A549 (cell line): ENCODE measurements at regions not wholly inside any gene's neighbourhood (a gene's known extent, or its start where the extent isn't known, plus 50 kb on each side); places are given as distances from the start of the nearest gene placed in this dataset.

Source experiments
- ATAC-seq, 2 experiments: fragments of 200-7000 bp in 1 of 2; fragments of >200 bp in 1 of 2; cut with Nextera tagmentation in 1 of 2; cut with Tn5 transposase in 1 of 2; 3 replicates each; pipeline versions ENCODE4 v1.8.0 to v1.9.1; 2018 to 2020; ENCODE audit warnings: mild to moderate bottlenecking in 1 of 2, moderate library complexity in 1 of 2
- CTCF ChIA-PET: fragments of 300-600 bp; sonication (Branson Sonifier 250); formaldehyde crosslinking; extraction: SDS; loops from one replicate; lab custom pipeline; 2021; ENCODE audit warnings: antibody characterized with exemption, inconsistent platforms; lab: Yijun Ruan, JAX
- POLR2A ChIA-PET: fragments of 350-600 bp; formaldehyde crosslinking; extraction: SDS; loops from one replicate; lab custom pipeline; 2021; ENCODE audit warnings: antibody characterized with exemption, inconsistent platforms; lab: Yijun Ruan, JAX
- DNase-seq, 2 experiments: peaks; one replicate each; pipeline versions ENCODE4 v3.0.0 to v3.0.0-alpha.2; 2011 to 2016; ENCODE audit warnings: low read depth in 1 of 2, low spot score in 1 of 2
- FAIRE-seq: peaks from 2 replicates; lab custom pipeline; 2011; peaks lifted over from hg19 to GRCh38; lab: Jason Lieb, UNC
- H3K27ac ChIP-seq, 2 experiments: fragments of >200 bp; sonication (Bioruptor Twin); formaldehyde crosslinking; 3 replicates each; pipeline ENCODE4 v1.5.1; 2016 to 2017
- H3K4me1 ChIP-seq: fragments of >200 bp; sonication (Bioruptor Twin); formaldehyde crosslinking; 3 replicates; pipeline ENCODE4 v1.6.1; 2016
- H3K4me2 ChIP-seq: fragments of >200 bp; sonication (Bioruptor Twin); formaldehyde crosslinking; 3 replicates; pipeline ENCODE4 v1.6.1; 2016
- H3K4me3 ChIP-seq: fragments of >200 bp; sonication (Bioruptor Twin); formaldehyde crosslinking; 3 replicates; pipeline ENCODE4 v1.5.1; 2016
- H3K9me3 ChIP-seq: fragments of >200 bp; sonication (Bioruptor Twin); formaldehyde crosslinking; 3 replicates; pipeline ENCODE4 v1.6.1; 2016
- BHLHE40 ChIP-seq: IDR thresholded peaks from 2 replicates; pipeline ENCODE4 v1.6.1; 2012; ENCODE audit warnings: low read depth, low read length, inconsistent platforms
- CHD2 ChIP-seq: fragments of 150-350 bp; IDR thresholded peaks from 2 replicates; pipeline ENCODE4 v1.6.1; 2014; ENCODE audit warnings: low read length; ENCODE audit not compliant: partially characterized antibody
- EHF ChIP-seq: fragments of 250-450 bp; sonication (Bioruptor Pico); IDR thresholded peaks from 2 replicates; pipeline ENCODE4 v1.5.0; 2020; ENCODE audit warnings: mild to moderate bottlenecking
- EP300 ChIP-seq, 2 experiments: fragments of >200 bp; sonication (Bioruptor Twin); formaldehyde crosslinking; IDR thresholded peaks; 2 replicates in 1 of 2; 3 replicates in 1 of 2; pipeline ENCODE4 v1.6.1; 2016 to 2017
- FOSB ChIP-seq: fragments of 250-450 bp; sonication (Bioruptor Pico); IDR thresholded peaks from 2 replicates; pipeline ENCODE4 v1.5.0; 2020; ENCODE audit warnings: mild to moderate bottlenecking, moderate library complexity
- GATA3 ChIP-seq: IDR thresholded peaks from 2 replicates; pipeline ENCODE4 v1.6.1; 2012; ENCODE audit warnings: borderline replicate concordance
- HDAC2 ChIP-seq: fragments of 200-600 bp; sonication (generic); IDR thresholded peaks from 2 replicates; pipeline ENCODE4 v1.6.1; 2016
- HOXB5 ChIP-seq: fragments of 250-450 bp; sonication (Bioruptor Pico); IDR thresholded peaks from 2 replicates; pipeline ENCODE4 v1.5.0; 2020; ENCODE audit warnings: mild to moderate bottlenecking, moderate library complexity
- JUNB ChIP-seq: fragments of >200 bp; sonication (Bioruptor Twin); formaldehyde crosslinking; IDR thresholded peaks from 2 replicates; pipeline ENCODE4 v1.6.1; 2016
- KDM1A ChIP-seq: fragments of 200-600 bp; sonication (generic); IDR thresholded peaks from 2 replicates; pipeline ENCODE4 v1.6.1; 2016; ENCODE audit warnings: low read depth, mild to moderate bottlenecking
- NPAS2 ChIP-seq: fragments of 250-450 bp; sonication (Bioruptor Pico); IDR thresholded peaks from 2 replicates; pipeline ENCODE4 v1.8.0; 2022; ENCODE audit warnings: mild to moderate bottlenecking, moderate library complexity, borderline replicate concordance
- PHF8 ChIP-seq: fragments of 200-600 bp; sonication (generic); IDR thresholded peaks from 2 replicates; pipeline ENCODE4 v1.6.1; 2016; ENCODE audit warnings: low read depth, mild to moderate bottlenecking, antibody characterized with exemption, moderate library complexity, borderline replicate concordance
- POLR2AphosphoS2 ChIP-seq: conservative IDR thresholded peaks from 2 replicates; pipeline ENCODE4 v1.6.1; 2012; ENCODE audit warnings: low read length, improper control_type of control experiment, inconsistent platforms
- RCOR1 ChIP-seq: fragments of 150-350 bp; IDR thresholded peaks from 2 replicates; pipeline ENCODE4 v1.6.1; 2014; ENCODE audit warnings: antibody characterized with exemption, low read length, low read depth
- RFX5 ChIP-seq: fragments of 450-650 bp; IDR thresholded peaks from 2 replicates; pipeline ENCODE4 v1.7.1; 2014; ENCODE audit warnings: antibody characterized with exemption, mild to moderate bottlenecking, moderate library complexity
- SMC3 ChIP-seq: fragments of >200 bp; sonication (Bioruptor Twin); formaldehyde crosslinking; IDR thresholded peaks from 3 replicates; pipeline ENCODE4 v1.6.1; 2018; ENCODE audit warnings: inconsistent platforms
- SREBF2 ChIP-seq: fragments of 450-650 bp; IDR thresholded peaks from 2 replicates; pipeline ENCODE4 v1.6.1; 2014; ENCODE audit warnings: mild to moderate bottlenecking, moderate library complexity
- TFCP2L1 ChIP-seq: fragments of 250-450 bp; sonication (Bioruptor Pico); IDR thresholded peaks from 2 replicates; pipeline ENCODE4 v1.5.0; 2021; ENCODE audit warnings: mild to moderate bottlenecking
- ZC3H11A ChIP-seq: fragments of 450-650 bp; IDR thresholded peaks from 2 replicates; pipeline ENCODE4 v1.6.1; 2014; ENCODE audit warnings: antibody characterized with exemption, mild to moderate bottlenecking
- WGBS: methylation state at CpG from one replicate; pipeline ENCODE4 v1.1.6; 2017; ENCODE audit errors: missing lambda C conversion rate; 5-methylcytosine and 5-hydroxymethylcytosine counted together
- TF ChIP-seq, protein P1 (sequence below): fragments of 250-450 bp; sonication (Bioruptor Pico); IDR thresholded peaks from 2 replicates; pipeline ENCODE4 v1.5.0; 2021; ENCODE audit warnings: mild to moderate bottlenecking, moderate library complexity, borderline replicate concordance
- TF ChIP-seq, protein P2 (sequence below): fragments of 450-650 bp; IDR thresholded peaks from 2 replicates; pipeline ENCODE4 v1.6.1; 2014; ENCODE audit warnings: antibody characterized with exemption
- TF ChIP-seq, protein P3 (sequence below): IDR thresholded peaks from 2 replicates; pipeline ENCODE4 v1.6.1; 2012
- TF ChIP-seq, protein P4 (sequence below): IDR thresholded peaks from 2 replicates; pipeline ENCODE4 v1.6.1; 2012; ENCODE audit warnings: low read depth, borderline replicate concordance
- TF ChIP-seq, protein P5 (sequence below): IDR thresholded peaks from 2 replicates; pipeline ENCODE4 v1.6.1; 2012

DNA sequence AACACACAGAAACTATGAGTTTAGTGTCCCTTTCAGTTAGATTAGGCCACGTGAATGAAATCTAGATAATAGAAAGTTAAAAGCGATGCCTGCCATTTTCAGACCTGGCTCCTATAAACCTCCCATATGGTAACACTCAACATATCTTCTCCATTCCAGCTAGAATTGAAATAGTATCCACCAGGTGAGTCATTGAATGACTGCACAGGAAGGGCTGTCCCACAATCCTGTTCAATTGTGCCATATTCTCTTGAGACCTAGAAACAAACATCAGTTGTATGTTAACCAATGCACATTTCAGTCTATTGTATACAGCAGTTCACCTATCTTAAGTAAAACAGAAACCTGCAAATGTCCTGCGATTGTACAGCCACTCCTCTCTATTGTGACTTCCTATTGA, 659.3 kb upstream of the SLIT2 start:
- ChIA-PET POLR2A (no interaction called here), CTCF (no interaction called here)
- Histone ChIP-seq H3K4me2 (no peak overlapping the region), H3K4me3 (no peak overlapping the region), H3K27ac (no peak overlapping the region), H3K9me3 (no peaks in the 10 kb centered on the region), H3K4me1 (no peaks in the 10 kb centered on the region)
- WGBS: 13% methylated on average over 3 of the region's 3 CpGs
- no peak for DNase-seq
- TF ChIP-seq HOXB5: no peak
- TF ChIP-seq CHD2: no peak
- TF ChIP-seq KDM1A: no peak
- TF ChIP-seq ZC3H11A: no peak
- no peak for TF ChIP-seq SMC3
- TF ChIP-seq TFCP2L1 (CRISPR knock-in tag): no peak
- TF ChIP-seq HDAC2: no peak
- no peak for ATAC-seq
- FAIRE-seq: no peak

DNA sequence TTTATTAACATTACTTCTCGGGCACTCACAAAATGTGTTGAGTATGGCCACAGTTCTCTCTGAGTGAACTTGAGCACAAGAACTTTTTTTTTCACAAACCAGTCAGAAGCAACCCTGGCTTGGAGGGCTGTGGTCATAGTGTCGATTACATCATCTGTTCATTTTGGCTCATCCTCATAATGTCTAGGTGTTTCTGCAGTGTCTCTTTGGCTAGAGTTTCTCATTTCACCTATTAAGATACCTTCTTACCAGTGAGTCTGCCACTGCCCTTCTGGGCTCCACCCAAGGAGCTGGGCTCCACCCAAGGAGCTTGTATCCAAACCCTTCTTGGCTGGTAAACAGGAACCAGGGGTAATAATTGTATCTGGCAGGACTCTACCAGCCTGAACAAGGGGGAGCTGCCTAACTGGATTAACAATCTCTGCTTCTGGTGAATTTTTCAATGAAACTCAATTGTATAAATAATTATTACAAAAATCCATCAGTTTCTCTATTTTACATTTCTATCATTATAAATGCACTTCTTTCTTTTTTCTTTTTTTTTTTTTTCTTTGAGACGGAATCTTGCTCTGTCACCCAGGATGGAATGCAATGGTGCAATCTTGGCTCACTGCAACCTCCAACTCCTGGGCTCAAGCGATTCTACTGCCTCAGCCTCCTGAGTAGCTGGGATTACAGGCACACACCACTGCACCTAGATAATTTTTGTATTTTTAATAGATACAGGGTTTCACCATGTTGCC, 667.7 kb upstream of the SLIT2 start:
- TF ChIP-seq TFCP2L1 (CRISPR knock-in tag) (no peak), EHF (CRISPR knock-in tag) (no peak), KDM1A (no peak), FOSB (CRISPR knock-in tag) (no peak), BHLHE40 (no peak)
- TF ChIP-seq, protein P1, sequence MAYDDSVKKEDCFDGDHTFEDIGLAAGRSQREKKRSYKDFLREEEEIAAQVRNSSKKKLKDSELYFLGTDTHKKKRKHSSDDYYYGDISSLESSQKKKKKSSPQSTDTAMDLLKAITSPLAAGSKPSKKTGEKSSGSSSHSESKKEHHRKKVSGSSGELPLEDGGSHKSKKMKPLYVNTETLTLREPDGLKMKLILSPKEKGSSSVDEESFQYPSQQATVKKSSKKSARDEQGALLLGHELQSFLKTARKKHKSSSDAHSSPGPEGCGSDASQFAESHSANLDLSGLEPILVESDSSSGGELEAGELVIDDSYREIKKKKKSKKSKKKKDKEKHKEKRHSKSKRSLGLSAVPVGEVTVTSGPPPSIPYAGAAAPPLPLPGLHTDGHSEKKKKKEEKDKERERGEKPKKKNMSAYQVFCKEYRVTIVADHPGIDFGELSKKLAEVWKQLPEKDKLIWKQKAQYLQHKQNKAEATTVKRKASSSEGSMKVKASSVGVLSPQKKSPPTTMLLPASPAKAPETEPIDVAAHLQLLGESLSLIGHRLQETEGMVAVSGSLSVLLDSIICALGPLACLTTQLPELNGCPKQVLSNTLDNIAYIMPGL (CRISPR knock-in tag): no peak
- Histone ChIP-seq H3K4me2 (no peak overlapping the region), H3K4me1 (no peaks in the 10 kb centered on the region), H3K9me3 (no peaks in the 10 kb centered on the region), H3K27ac (no peak overlapping the region), H3K4me3 (no peak overlapping the region)
- WGBS: 10% methylated on average over 4 of the region's 4 CpGs
- ChIA-PET POLR2A (no interaction called here), CTCF (no interaction called here)
- ATAC-seq (no peak), FAIRE-seq (no peak), DNase-seq (no peak)

DNA sequence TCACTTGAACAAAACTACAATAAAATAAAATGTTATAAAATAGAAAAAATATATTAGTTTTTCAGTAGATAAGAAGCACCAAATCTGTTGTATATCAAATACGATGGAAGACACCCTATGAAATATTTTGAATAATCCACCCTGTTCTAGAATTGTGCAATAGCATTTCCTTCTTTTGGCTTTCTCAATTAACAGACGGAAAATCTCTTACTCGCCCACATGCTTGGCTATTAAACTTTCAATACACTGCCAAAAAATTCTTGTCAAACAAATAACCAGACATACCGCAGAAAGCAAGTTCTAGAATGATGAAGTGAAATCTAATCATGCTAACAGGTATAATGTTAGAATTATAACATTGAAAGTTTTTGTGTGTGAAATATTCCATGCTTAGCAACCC, 671.6 kb upstream of the SLIT2 start:
- ChIA-PET POLR2A (no interaction called here), CTCF (no interaction called here)
- ATAC-seq: no peak
- H3K27ac ChIP-seq: no peak overlapping the region
- no peak overlapping the region for H3K4me3 ChIP-seq
- WGBS: 6% methylated on average over 4 of the region's 4 CpGs
- H3K9me3 ChIP-seq: no peaks in the 10 kb centered on the region
- DNase-seq: no peak
- no peak overlapping the region for H3K4me2 ChIP-seq
- no peaks in the 10 kb centered on the region for H3K4me1 ChIP-seq
- no peak for FAIRE-seq
- TF ChIP-seq HDAC2: no peak
- no peak for TF ChIP-seq ZC3H11A
- TF ChIP-seq SMC3: no peak
- TF ChIP-seq TFCP2L1 (CRISPR knock-in tag): no peak
- TF ChIP-seq, protein P2, sequence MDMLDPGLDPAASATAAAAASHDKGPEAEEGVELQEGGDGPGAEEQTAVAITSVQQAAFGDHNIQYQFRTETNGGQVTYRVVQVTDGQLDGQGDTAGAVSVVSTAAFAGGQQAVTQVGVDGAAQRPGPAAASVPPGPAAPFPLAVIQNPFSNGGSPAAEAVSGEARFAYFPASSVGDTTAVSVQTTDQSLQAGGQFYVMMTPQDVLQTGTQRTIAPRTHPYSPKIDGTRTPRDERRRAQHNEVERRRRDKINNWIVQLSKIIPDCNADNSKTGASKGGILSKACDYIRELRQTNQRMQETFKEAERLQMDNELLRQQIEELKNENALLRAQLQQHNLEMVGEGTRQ: no peak
- no peak for TF ChIP-seq PHF8
- no peak for TF ChIP-seq GATA3
- no peak for TF ChIP-seq JUNB
- no peak for TF ChIP-seq POLR2AphosphoS2
- TF ChIP-seq, protein P3, sequence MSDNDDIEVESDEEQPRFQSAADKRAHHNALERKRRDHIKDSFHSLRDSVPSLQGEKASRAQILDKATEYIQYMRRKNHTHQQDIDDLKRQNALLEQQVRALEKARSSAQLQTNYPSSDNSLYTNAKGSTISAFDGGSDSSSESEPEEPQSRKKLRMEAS: no peak
- no peak for TF ChIP-seq RFX5

DNA sequence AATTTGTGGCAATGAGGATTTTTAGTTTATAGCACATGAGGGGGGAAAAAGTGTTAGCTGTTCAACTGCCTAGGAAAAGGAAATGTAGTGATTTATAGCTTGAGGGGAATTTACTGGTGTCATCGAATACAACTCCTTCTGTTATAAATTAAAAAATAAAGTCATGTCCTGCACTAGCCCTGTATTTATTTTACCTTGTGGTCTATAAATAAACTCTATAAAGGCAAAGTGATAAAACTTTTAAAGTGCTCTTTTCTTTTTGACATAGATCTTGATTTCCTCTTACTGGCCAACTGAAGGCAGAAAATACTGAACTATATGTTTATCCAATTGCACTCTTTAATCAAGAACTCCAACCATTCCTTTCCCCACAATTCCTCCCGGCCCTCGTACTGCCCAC, 672.1 kb upstream of the SLIT2 start:
- Histone ChIP-seq H3K27ac (no peak overlapping the region), H3K4me3 (no peak overlapping the region), H3K9me3 (no peaks in the 10 kb centered on the region), H3K4me2 (no peak overlapping the region), H3K4me1 (no peaks in the 10 kb centered on the region)
- ATAC-seq (no peak), FAIRE-seq (no peak), DNase-seq (no peak)
- ChIA-PET CTCF (no interaction called here), POLR2A (no interaction called here)
- 3% methylated on average over 3 of the region's 3 CpGs for WGBS
- TF ChIP-seq EP300 (IDR thresholded peaks at IDR 0.05) (no peak), BHLHE40 (no peak), KDM1A (no peak), FOSB (CRISPR knock-in tag) (no peak), SREBF2 (no peak), RCOR1 (no peak), NPAS2 (CRISPR knock-in tag) (no peak)
- TF ChIP-seq, protein P4, sequence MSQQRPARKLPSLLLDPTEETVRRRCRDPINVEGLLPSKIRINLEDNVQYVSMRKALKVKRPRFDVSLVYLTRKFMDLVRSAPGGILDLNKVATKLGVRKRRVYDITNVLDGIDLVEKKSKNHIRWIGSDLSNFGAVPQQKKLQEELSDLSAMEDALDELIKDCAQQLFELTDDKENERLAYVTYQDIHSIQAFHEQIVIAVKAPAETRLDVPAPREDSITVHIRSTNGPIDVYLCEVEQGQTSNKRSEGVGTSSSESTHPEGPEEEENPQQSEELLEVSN: no peak
- TF ChIP-seq, protein P3: no peak
- TF ChIP-seq, protein P5, sequence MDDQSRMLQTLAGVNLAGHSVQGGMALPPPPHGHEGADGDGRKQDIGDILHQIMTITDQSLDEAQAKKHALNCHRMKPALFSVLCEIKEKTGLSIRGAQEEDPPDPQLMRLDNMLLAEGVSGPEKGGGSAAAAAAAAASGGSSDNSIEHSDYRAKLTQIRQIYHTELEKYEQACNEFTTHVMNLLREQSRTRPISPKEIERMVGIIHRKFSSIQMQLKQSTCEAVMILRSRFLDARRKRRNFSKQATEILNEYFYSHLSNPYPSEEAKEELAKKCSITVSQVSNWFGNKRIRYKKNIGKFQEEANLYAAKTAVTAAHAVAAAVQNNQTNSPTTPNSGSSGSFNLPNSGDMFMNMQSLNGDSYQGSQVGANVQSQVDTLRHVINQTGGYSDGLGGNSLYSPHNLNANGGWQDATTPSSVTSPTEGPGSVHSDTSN: no peak
